ENCODE measurements at regions not wholly inside any gene's neighbourhood (a gene's known extent, or its start where the extent isn't known, plus 50 kb on each side); places are given as distances from the start of the nearest gene placed in this dataset.

- dilution Hi-C loops (cut with MboI; ENCODE audit: extremely low pct_ligation_motif_present, low sequenced_read_pairs): no loop called here
- FAIRE-seq: no peak
- intact Hi-C loops (cut with micrococcal nuclease): loop anchor here (10.0 kb wide), 1 partner anchor 225 kb away; the partner anchor contains the start of gene ARGLU1
- no peaks in the 10 kb centered on the region for H3K4me1 ChIP-seq (ENCODE audit: control insufficient read depth, extremely low read depth, insufficient read depth, low read length)
- no peaks in the 10 kb centered on the region for H3K9me3 ChIP-seq (replicated peaks; ENCODE audit: control insufficient read depth, insufficient read depth, low read length)
- H3K27me3 ChIP-seq (ENCODE audit: control insufficient read depth in 2 of 2, insufficient read depth in 2 of 2, low read length in 2 of 2): no peaks in the 10 kb centered on the region
- BruUV-seq (replicated peaks): no TSS peak
- ChIA-PET CTCF (no interaction called here), POLR2A (no interaction called here)
- no peak overlapping the region for H2AFZ ChIP-seq (ENCODE audit: low read depth, low read length)
- DNase-seq (ENCODE audit: low read depth, low spot score): no peak
- no peaks in the 10 kb centered on the region for H4K20me1 ChIP-seq (replicated peaks; ENCODE audit: control insufficient read depth, extremely low read depth, insufficient read depth, low read length)
- H3K4me2 ChIP-seq (ENCODE audit: insufficient read depth, low read length): no peak overlapping the region
- TF ChIP-seq JUN (IDR thresholded peaks at IDR 0.05; ENCODE audit: borderline replicate concordance, insufficient read depth, insufficient read length, low read depth) (no peak), EZH2 (IDR thresholded peaks at IDR 0.05; ENCODE audit: borderline replicate concordance, low read depth, low read length, severe bottlenecking) (no peak), FOS (IDR thresholded peaks at IDR 0.05; ENCODE audit: borderline replicate concordance, insufficient read depth, low read length) (no peak), CTCF (IDR thresholded peaks at IDR 0.05; ENCODE audit: extremely low read depth in 1 of 2, insufficient read depth in 1 of 2, low read depth in 1 of 2, low read length in 2 of 2) (no peak)
- H3K36me3 ChIP-seq (ENCODE audit: control insufficient read depth in 2 of 2, extremely low read depth in 1 of 2, insufficient read depth in 2 of 2, low read length in 2 of 2): no peaks in the 10 kb centered on the region
- no peak overlapping the region for H3K9ac ChIP-seq (replicated peaks; ENCODE audit: extremely low read depth, insufficient read depth, low read length)
- H3K9me1 ChIP-seq (replicated peaks; ENCODE audit: control insufficient read depth, extremely low read depth, insufficient read depth, low read length): no peaks in the 10 kb centered on the region
- H3K4me3 ChIP-seq (replicated peaks in 1 of 3; ENCODE audit: insufficient read depth in 1 of 3, low read depth in 1 of 3, low read length in 3 of 3): no peak overlapping the region
- no peak overlapping the region for H3K27ac ChIP-seq (ENCODE audit: insufficient read depth, low read depth, low read length)
- no peaks in the 10 kb centered on the region for H3K79me2 ChIP-seq (ENCODE audit: control insufficient read depth, insufficient read depth, low read length)
Observed at GRCh38 chr13:106789911-106790310, 222.0 kb upstream of the ARGLU1 start.

GRCh38 chr13:106786006-106786563 is 218.1 kb upstream of the ARGLU1 start:
- Histone ChIP-seq H3K4me2 (ENCODE audit: insufficient read depth, low read length) (no peak overlapping the region), H3K4me1 (ENCODE audit: control insufficient read depth, extremely low read depth, insufficient read depth, low read length) (no peaks in the 10 kb centered on the region), H3K79me2 (ENCODE audit: control insufficient read depth, insufficient read depth, low read length) (no peaks in the 10 kb centered on the region), H2AFZ (ENCODE audit: low read depth, low read length) (no peak overlapping the region), H3K27ac (ENCODE audit: insufficient read depth, low read depth, low read length) (no peak overlapping the region), H3K27me3 (ENCODE audit: control insufficient read depth in 2 of 2, insufficient read depth in 2 of 2, low read length in 2 of 2) (no peaks in the 10 kb centered on the region), H4K20me1 (replicated peaks; ENCODE audit: control insufficient read depth, extremely low read depth, insufficient read depth, low read length) (no peaks in the 10 kb centered on the region), H3K9ac (replicated peaks; ENCODE audit: extremely low read depth, insufficient read depth, low read length) (no peak overlapping the region), H3K9me1 (replicated peaks; ENCODE audit: control insufficient read depth, extremely low read depth, insufficient read depth, low read length) (no peaks in the 10 kb centered on the region), H3K36me3 (ENCODE audit: control insufficient read depth in 2 of 2, extremely low read depth in 1 of 2, insufficient read depth in 2 of 2, low read length in 2 of 2) (no peaks in the 10 kb centered on the region), H3K4me3 (replicated peaks in 1 of 3; ENCODE audit: insufficient read depth in 1 of 3, low read depth in 1 of 3, low read length in 3 of 3) (no peak overlapping the region), H3K9me3 (replicated peaks; ENCODE audit: control insufficient read depth, insufficient read depth, low read length) (no peaks in the 10 kb centered on the region)
- dilution Hi-C loops (cut with MboI; ENCODE audit: extremely low pct_ligation_motif_present, low sequenced_read_pairs) (no loop called here), intact Hi-C loops (cut with micrococcal nuclease) (no loop called here)
- TF ChIP-seq JUN (IDR thresholded peaks at IDR 0.05; ENCODE audit: borderline replicate concordance, insufficient read depth, insufficient read length, low read depth): no peak
- no peak for TF ChIP-seq POLR2AphosphoS5 (IDR thresholded peaks at IDR 0.05; ENCODE audit: insufficient read depth, low read depth, low read length)
- no peak for TF ChIP-seq MAX (IDR thresholded peaks at IDR 0.05; ENCODE audit: insufficient read depth, insufficient read length)
- no peak for TF ChIP-seq POLR2A (IDR thresholded peaks at IDR 0.05; ENCODE audit: low read depth, low read length)
- TF ChIP-seq MYC (IDR thresholded peaks at IDR 0.05; ENCODE audit: low read depth, low read length): no peak
- no peak for TF ChIP-seq FOS (IDR thresholded peaks at IDR 0.05; ENCODE audit: borderline replicate concordance, insufficient read depth, low read length)
- no peak for TF ChIP-seq GATA2 (IDR thresholded peaks at IDR 0.05; ENCODE audit: insufficient read depth, insufficient read length, low read depth, low read length)
- TF ChIP-seq EZH2 (IDR thresholded peaks at IDR 0.05; ENCODE audit: borderline replicate concordance, low read depth, low read length, severe bottlenecking): no peak
- TF ChIP-seq CTCF (IDR thresholded peaks at IDR 0.05; ENCODE audit: extremely low read depth in 1 of 2, insufficient read depth in 1 of 2, low read depth in 1 of 2, low read length in 2 of 2): no peak
- CTCF ChIA-PET: no interaction called here
- DNase-seq (ENCODE audit: low read depth, low spot score) (no peak), FAIRE-seq (no peak)
- POLR2A ChIA-PET: no interaction called here
- no TSS peak for BruUV-seq (replicated peaks)
